ENCODE measurements at regions not wholly inside any gene's neighbourhood (a gene's known extent, or its start where the extent isn't known, plus 50 kb on each side); places are given as distances from the start of the nearest gene placed in this dataset.

DNA sequence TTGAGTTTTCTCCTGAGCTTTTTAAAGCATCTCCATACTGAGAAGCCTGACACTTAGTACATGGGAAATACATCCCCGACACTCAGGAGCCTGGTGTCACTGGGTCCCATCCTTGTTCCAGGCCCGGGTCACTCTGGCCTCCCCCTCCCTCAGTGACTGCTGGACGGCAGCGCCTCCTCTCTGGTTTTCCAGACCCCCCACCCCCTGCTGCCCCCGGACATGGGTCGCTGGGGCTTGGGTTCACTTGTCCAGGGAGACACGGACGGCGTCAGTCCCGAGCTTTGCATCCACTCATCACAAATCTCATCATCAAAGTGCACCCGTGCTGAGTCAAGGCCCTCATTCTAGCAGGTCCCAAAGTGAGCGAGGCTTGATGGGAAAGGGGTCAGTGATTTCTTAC lies 243.0 kb downstream of the IRX2 start:
- no peak for DNase-seq (ENCODE audit: extremely low read depth, low read depth)
- TF ChIP-seq CTCF (IDR thresholded peaks at IDR 0.05; ENCODE audit: low read depth, low read length), result no peak

DNA sequence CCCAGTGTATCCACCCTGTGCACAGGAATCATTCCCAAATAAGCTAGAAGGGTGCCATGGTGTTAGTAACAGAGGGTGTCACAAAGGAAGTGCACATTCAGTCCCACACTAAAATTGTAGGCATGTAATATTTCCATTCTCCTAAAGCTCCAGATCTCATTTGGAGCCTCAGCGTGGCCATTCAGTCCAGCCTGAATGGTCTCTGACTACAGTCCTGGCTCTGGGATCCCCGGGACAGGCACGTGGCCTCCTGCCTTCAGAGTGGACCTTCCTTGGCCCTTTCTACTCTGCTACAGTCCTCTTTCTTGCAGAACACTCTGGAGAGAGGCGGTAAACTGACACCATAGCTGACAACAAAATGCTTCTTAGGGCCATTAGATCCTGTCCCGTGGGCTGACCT lies 243.9 kb downstream of the IRX2 start:
- TF ChIP-seq CTCF (IDR thresholded peaks at IDR 0.05; ENCODE audit: low read depth, low read length), result no peak
- DNase-seq (ENCODE audit: extremely low read depth, low read depth), result no peak

DNA sequence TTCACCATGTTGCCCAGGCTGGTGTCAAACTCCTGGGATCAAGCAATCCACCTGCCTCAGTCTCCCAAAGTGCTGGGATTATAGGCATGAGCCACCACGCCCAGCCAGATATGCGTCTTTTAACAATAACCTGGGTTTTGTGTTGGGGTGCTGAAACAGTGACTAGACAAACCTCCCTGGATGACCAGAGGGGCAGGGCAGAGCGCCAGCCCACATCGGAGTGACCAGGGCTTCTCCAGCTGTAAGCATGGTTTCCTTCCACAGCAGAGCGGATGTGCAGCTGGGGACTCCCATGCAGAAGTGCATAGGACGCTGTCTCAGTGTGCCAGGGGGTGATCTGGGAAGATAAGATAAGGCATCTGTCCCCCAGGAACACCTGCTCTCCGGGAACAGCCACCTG lies 244.9 kb downstream of the IRX2 start:
- TF ChIP-seq CTCF (IDR thresholded peaks at IDR 0.05; ENCODE audit: low read depth, low read length), result no peak
- no peak for DNase-seq (ENCODE audit: extremely low read depth, low read depth)

DNA sequence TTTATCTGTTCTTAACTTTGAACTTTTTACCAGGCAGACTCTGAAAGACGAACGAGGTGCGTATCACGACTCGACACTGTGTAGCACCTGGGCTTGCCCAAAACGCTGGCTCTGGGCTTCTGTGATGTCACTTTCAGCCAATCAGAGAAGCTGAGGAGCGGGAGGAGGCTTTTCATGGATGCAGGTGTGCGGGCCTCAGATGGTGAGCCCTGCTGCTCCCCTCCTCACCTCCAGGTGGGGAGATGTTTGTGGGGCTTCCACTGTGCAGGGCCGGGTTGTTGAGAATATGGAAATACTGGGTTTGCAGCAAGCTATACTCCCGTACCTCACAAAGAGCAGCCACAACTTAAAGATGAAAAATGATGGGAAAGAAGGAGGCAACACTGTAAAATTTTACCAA lies 246.3 kb downstream of the IRX2 start:
- TF ChIP-seq CTCF (IDR thresholded peaks at IDR 0.05; ENCODE audit: low read depth, low read length), result no peak
- DNase-seq (ENCODE audit: extremely low read depth, low read depth), result no peak

DNA sequence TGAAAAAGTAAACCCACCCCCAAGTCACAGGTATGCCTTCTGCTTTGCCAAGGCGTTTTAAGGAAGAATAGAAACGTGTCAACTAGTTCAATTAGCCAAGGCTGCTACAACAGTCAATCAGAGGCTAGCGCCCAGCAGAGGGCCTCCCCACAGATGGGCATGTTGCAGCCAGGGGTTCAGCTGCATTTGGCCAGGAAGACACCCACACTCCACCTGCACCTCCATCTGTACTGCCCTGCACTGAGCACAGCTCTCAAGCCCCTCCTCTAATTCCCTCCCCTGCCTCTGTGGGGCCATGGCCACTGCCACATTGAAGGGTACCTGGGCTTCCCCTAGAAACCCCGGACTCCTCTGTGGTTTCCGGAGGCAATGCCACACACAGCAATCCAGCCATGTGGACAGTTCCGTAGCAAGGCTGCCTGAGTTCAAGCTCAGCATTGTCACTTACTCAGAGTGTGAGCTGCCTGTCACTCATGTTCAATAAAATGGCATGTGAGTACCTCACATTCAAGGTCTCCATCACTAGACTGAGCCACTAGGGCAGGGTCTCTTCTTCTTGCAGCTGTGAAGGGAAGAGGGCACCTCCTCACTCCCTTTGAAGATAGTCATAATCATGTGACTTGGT lies 248.4 kb downstream of the IRX2 start:
- no peak for TF ChIP-seq CTCF (IDR thresholded peaks at IDR 0.05; ENCODE audit: low read depth, low read length)
- no peak for DNase-seq (ENCODE audit: extremely low read depth, low read depth)

- TF ChIP-seq CTCF (IDR thresholded peaks at IDR 0.05; ENCODE audit: low read depth, low read length), result no peak
- DNase-seq (ENCODE audit: extremely low read depth, low read depth), result no peak
Observed at GRCh38 chr5:2499917-2500316, 251.6 kb downstream of the IRX2 start.

DNA sequence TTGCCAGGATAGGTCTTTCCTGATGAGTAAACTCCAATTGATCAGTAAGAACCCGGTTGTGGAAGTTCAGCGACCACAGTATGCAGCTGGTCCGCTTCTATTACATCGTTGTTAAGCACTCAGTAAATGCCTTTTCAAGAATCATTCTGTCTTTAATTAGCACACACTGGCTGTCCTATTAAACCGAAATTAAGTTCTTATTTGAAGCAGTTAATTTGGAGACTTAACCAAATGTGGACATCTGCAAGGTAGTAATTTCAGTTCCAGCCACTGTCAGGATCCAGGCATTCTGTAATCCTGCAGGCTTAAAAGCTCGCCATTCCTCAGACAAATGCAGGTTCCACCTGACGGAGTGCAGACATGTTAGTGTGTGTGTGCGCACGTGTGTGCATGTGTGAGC lies 254.6 kb downstream of the IRX2 start:
- no peak for DNase-seq (ENCODE audit: extremely low read depth, low read depth)

More for the DNA sequence above, 254.6 kb downstream of the IRX2 start:
- no peak for TF ChIP-seq CTCF (IDR thresholded peaks at IDR 0.05; ENCODE audit: low read depth, low read length)

Measured in AG09319 (cell line).